ENCODE measurements at regions not wholly inside any gene's neighbourhood (a gene's known extent, or its start where the extent isn't known, plus 50 kb on each side); places are given as distances from the start of the nearest gene placed in this dataset.
A peak's percentile ranks its signal among the peaks of the same experiment; 100 is the strongest.

- TF ChIP-seq POLR2A (IDR thresholded peaks at IDR 0.05) (no peak), POLR2AphosphoS5 (IDR thresholded peaks at IDR 0.05; ENCODE audit: insufficient read depth in 1 of 2, low read depth in 1 of 2) (no peak), CTCF (IDR thresholded peaks at IDR 0.05) (no peak)
- Histone ChIP-seq H3K27ac (no peak overlapping the region), H3K4me1 (peaks cover 24% of the 10 kb centered on the region), H3K27me3 (no peaks in the 10 kb centered on the region), H3K9me3 (no peaks in the 10 kb centered on the region), H3K36me3 (no peaks in the 10 kb centered on the region), H3K4me3 (no peak overlapping the region)
- intact Hi-C loops (cut with DNase I): no loop called here
- DNase-seq (ENCODE audit: extremely low spot score in 2 of 2): no peak
Measured at GRCh38 chr2:216557820-216558219, 59.2 kb downstream of the RPL37A start.

GRCh38 chr2:216559625-216560156, 61.0 kb downstream of the RPL37A start:
- H3K4me1 ChIP-seq: peaks cover 17% of the 10 kb centered on the region
- H3K36me3 ChIP-seq: no peaks in the 10 kb centered on the region
- DNase-seq (ENCODE audit: extremely low spot score in 2 of 2): no peak
- intact Hi-C loops (cut with DNase I): no loop called here
- H3K27ac ChIP-seq: no peak overlapping the region
- no peaks in the 10 kb centered on the region for H3K27me3 ChIP-seq
- no peak overlapping the region for H3K4me3 ChIP-seq
- TF ChIP-seq POLR2AphosphoS5 (IDR thresholded peaks at IDR 0.05; ENCODE audit: insufficient read depth in 1 of 2, low read depth in 1 of 2) (no peak), POLR2A (IDR thresholded peaks at IDR 0.05) (no peak), CTCF (IDR thresholded peaks at IDR 0.05) (no peak)
- no peaks in the 10 kb centered on the region for H3K9me3 ChIP-seq

GRCh38 chr2:216560838-216561270, 62.2 kb downstream of the RPL37A start:
- H3K4me3 ChIP-seq: no peak overlapping the region
- peaks cover 6% of the 10 kb centered on the region for H3K4me1 ChIP-seq
- DNase-seq (ENCODE audit: extremely low spot score in 2 of 2): no peak
- TF ChIP-seq CTCF (IDR thresholded peaks at IDR 0.05): no peak
- no peak for TF ChIP-seq POLR2A (IDR thresholded peaks at IDR 0.05)
- TF ChIP-seq POLR2AphosphoS5 (IDR thresholded peaks at IDR 0.05; ENCODE audit: insufficient read depth in 1 of 2, low read depth in 1 of 2): no peak
- H3K27ac ChIP-seq: peak overlapping the region; percentile 31
- H3K27me3 ChIP-seq: no peaks in the 10 kb centered on the region
- intact Hi-C loops (cut with DNase I): no loop called here
- no peaks in the 10 kb centered on the region for H3K36me3 ChIP-seq
- H3K9me3 ChIP-seq: no peaks in the 10 kb centered on the region

- DNase-seq (ENCODE audit: extremely low spot score in 2 of 2): no peak
- H3K27me3 ChIP-seq: no peaks in the 10 kb centered on the region
- H3K9me3 ChIP-seq: no peaks in the 10 kb centered on the region
- no peaks in the 10 kb centered on the region for H3K36me3 ChIP-seq
- TF ChIP-seq POLR2AphosphoS5 (IDR thresholded peaks at IDR 0.05; ENCODE audit: insufficient read depth in 1 of 2, low read depth in 1 of 2) (no peak), POLR2A (IDR thresholded peaks at IDR 0.05) (no peak), CTCF (IDR thresholded peaks at IDR 0.05) (no peak)
- peaks cover 6% of the 10 kb centered on the region for H3K4me1 ChIP-seq
- H3K27ac ChIP-seq: no peak overlapping the region
- H3K4me3 ChIP-seq: no peak overlapping the region
- intact Hi-C loops (cut with DNase I): no loop called here
Measured at GRCh38 chr2:216562696-216563435, 64.2 kb downstream of the RPL37A start.

GRCh38 chr2:216563646-216564045, 65.0 kb downstream of the RPL37A start:
- no peak overlapping the region for H3K27ac ChIP-seq
- no peaks in the 10 kb centered on the region for H3K27me3 ChIP-seq
- intact Hi-C loops (cut with DNase I): no loop called here
- H3K36me3 ChIP-seq: no peaks in the 10 kb centered on the region
- H3K4me1 ChIP-seq: peaks cover 6% of the 10 kb centered on the region
- no peaks in the 10 kb centered on the region for H3K9me3 ChIP-seq
- H3K4me3 ChIP-seq: no peak overlapping the region
- no peak for DNase-seq (ENCODE audit: extremely low spot score in 2 of 2)
- no peak for TF ChIP-seq CTCF (IDR thresholded peaks at IDR 0.05)
- no peak for TF ChIP-seq POLR2A (IDR thresholded peaks at IDR 0.05)
- no peak for TF ChIP-seq POLR2AphosphoS5 (IDR thresholded peaks at IDR 0.05; ENCODE audit: insufficient read depth in 1 of 2, low read depth in 1 of 2)

Measured in vagina (tissue), 2 donors.